ENCODE measurements at regions not wholly inside any gene's neighbourhood (a gene's known extent, or its start where the extent isn't known, plus 50 kb on each side); places are given as distances from the start of the nearest gene placed in this dataset.

GRCh38 chr11:41984023-41984422 lies 524.6 kb upstream of the LRRC4C start:
- TF ChIP-seq CTCF (IDR thresholded peaks at IDR 0.05): no peak
- no peak for TF ChIP-seq POLR2A (IDR thresholded peaks at IDR 0.05)

Measured in uterus (tissue), 2 donors.